HG02623 (cell line): ENCODE measurements at regions not wholly inside any gene's neighbourhood (a gene's known extent, or its start where the extent isn't known, plus 50 kb on each side); places are given as distances from the start of the nearest gene placed in this dataset.
"Not testable (repeated sequence)": the region's sequence is repeated elsewhere in the genome, so short reads cannot be mapped to it uniquely, and the experiment has no call there.

Source experiments
- ATAC-seq: cut with Tn5 transposase; IDR thresholded peaks from one replicate; pipeline ENCODE4 v1.9.1; 2021; ENCODE audit warnings: moderate library complexity; ENCODE audit not compliant: unreplicated experiment

GRCh38 chr13:73327579-73327978, 268.8 kb downstream of the KLF5 start:
- no peak for ATAC-seq

GRCh38 chr13:73325723-73326558, 267.1 kb downstream of the KLF5 start:
- ATAC-seq = no peak

- ATAC-seq = no peak
These were observed 266.3 kb downstream of the KLF5 start for GRCh38 chr13:73324842-73325722.

- no peak for ATAC-seq
These were observed 264.8 kb downstream of the KLF5 start for GRCh38 chr13:73323615-73324014.

GRCh38 chr13:73321043-73321442, 262.2 kb downstream of the KLF5 start:
- ATAC-seq = no peak

- ATAC-seq = no peak
These were observed 258.3 kb downstream of the KLF5 start for GRCh38 chr13:73317140-73317539.

GRCh38 chr13:73310366-73310765, 251.6 kb downstream of the KLF5 start:
- no peak for ATAC-seq

GRCh38 chr13:73307481-73307880, 248.7 kb downstream of the KLF5 start:
- no peak for ATAC-seq

GRCh38 chr13:73306688-73307087, 247.9 kb downstream of the KLF5 start:
- ATAC-seq = no peak

- ATAC-seq = no peak
These were observed 245.6 kb downstream of the KLF5 start for GRCh38 chr13:73304442-73304841.

- no peak for ATAC-seq
These were observed 245.0 kb downstream of the KLF5 start for GRCh38 chr13:73303851-73304250.

GRCh38 chr13:73301622-73302021, 242.8 kb downstream of the KLF5 start:
- not testable (repeated sequence) for ATAC-seq

GRCh38 chr13:73300718-73301425, 242.1 kb downstream of the KLF5 start:
- no peak for ATAC-seq

- ATAC-seq = no peak
These were observed 241.0 kb downstream of the KLF5 start for GRCh38 chr13:73299787-73300186.

GRCh38 chr13:73293913-73294523, 235.2 kb downstream of the KLF5 start:
- no peak for ATAC-seq

- ATAC-seq = no peak
These were observed 233.3 kb downstream of the KLF5 start for GRCh38 chr13:73292127-73292526.

GRCh38 chr13:73290844-73291243, 232.0 kb downstream of the KLF5 start:
- no peak for ATAC-seq

GRCh38 chr13:73288596-73288995, 229.8 kb downstream of the KLF5 start:
- no peak for ATAC-seq

- ATAC-seq = no peak
These were observed 229.0 kb downstream of the KLF5 start for GRCh38 chr13:73287831-73288230.

GRCh38 chr13:73286942-73287620, 228.3 kb downstream of the KLF5 start:
- ATAC-seq = no peak
